ENCODE measurements at regions not wholly inside any gene's neighbourhood (a gene's known extent, or its start where the extent isn't known, plus 50 kb on each side); places are given as distances from the start of the nearest gene placed in this dataset.

DNA sequence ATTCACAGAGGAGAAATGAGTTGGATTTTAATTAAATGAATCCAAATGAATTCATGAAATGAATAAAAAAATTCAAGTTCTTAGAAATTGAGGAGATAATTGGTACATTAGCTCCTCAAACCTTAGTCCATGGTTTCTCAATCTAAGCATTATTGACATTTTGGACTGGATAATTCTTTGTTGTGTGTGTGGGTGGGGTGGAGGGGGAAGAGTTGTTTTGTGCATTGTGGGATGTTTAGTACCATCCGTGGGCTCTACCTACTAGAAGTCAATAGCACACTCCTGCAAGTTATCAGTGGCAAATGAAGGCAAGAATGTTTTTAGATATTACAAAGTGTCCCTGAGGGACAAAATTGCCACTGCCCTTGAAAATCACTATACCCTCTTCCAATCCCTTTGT lies 431.9 kb downstream of the PLPP3 start:
- Mint-ChIP-seq H3K9me3 (peaks cover 0 to 3% (median 0%) of the 10 kb centered on the region in 7 donors), H3K27me3 (ENCODE audit: low read depth in 3 of 3) (peaks cover 0 to 3% (median 0%) of the 10 kb centered on the region in 3 donors), H3K36me3 (no peaks in the 10 kb centered on the region), H3K4me3 (no peak overlapping the region), H3K4me1 (no peaks in the 10 kb centered on the region), H3K27ac (no peak overlapping the region)
- Histone ChIP-seq H3K79me2 (ENCODE audit: insufficient read depth, low read length) (no peaks in the 10 kb centered on the region), H3K4me2 (replicated peaks; ENCODE audit: extremely low read depth, low read length, poor library complexity, severe bottlenecking) (no peak overlapping the region), H3K27me3 (ENCODE audit: control insufficient read depth in 2 of 2, insufficient read depth in 2 of 2, low read length in 2 of 2) (no peaks in the 10 kb centered on the region), H3K9ac (ENCODE audit: insufficient read depth, low read length, poor library complexity, severe bottlenecking) (no peak overlapping the region), H3K27ac (ENCODE audit: low read depth in 1 of 2, low read length in 2 of 2) (no peak overlapping the region), H2AFZ (ENCODE audit: insufficient read depth, low read depth, low read length, poor library complexity, severe bottlenecking) (no peak overlapping the region), H3K9me3 (replicated peaks in 1 of 2; ENCODE audit: control insufficient read depth in 1 of 2, insufficient read depth in 1 of 2, low read length in 2 of 2) (no peaks in the 10 kb centered on the region), H3K36me3 (replicated peaks in 1 of 2; ENCODE audit: control insufficient read depth in 1 of 2, insufficient read depth in 2 of 2, low read length in 2 of 2) (no peaks in the 10 kb centered on the region), H4K20me1 (ENCODE audit: insufficient read depth, low read length) (no peaks in the 10 kb centered on the region), H3K4me1 (ENCODE audit: control insufficient read depth in 1 of 2, insufficient read depth in 2 of 2, low read length in 2 of 2) (no peaks in the 10 kb centered on the region), H3K4me3 (replicated peaks in 1 of 3; ENCODE audit: low read depth in 2 of 3, low read length in 3 of 3) (no peak overlapping the region)
- no peak for DNase-seq
- intact Hi-C loops (cut with micrococcal nuclease) = no loop called here
- TF ChIP-seq, protein P1, sequence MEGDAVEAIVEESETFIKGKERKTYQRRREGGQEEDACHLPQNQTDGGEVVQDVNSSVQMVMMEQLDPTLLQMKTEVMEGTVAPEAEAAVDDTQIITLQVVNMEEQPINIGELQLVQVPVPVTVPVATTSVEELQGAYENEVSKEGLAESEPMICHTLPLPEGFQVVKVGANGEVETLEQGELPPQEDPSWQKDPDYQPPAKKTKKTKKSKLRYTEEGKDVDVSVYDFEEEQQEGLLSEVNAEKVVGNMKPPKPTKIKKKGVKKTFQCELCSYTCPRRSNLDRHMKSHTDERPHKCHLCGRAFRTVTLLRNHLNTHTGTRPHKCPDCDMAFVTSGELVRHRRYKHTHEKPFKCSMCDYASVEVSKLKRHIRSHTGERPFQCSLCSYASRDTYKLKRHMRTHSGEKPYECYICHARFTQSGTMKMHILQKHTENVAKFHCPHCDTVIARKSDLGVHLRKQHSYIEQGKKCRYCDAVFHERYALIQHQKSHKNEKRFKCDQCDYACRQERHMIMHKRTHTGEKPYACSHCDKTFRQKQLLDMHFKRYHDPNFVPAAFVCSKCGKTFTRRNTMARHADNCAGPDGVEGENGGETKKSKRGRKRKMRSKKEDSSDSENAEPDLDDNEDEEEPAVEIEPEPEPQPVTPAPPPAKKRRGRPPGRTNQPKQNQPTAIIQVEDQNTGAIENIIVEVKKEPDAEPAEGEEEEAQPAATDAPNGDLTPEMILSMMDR (IDR thresholded peaks at IDR 0.05) = no peak
- WGBS (ENCODE audit: insufficient coverage) = no CpG with 5 or more reads among the region's 1 CpG

DNA sequence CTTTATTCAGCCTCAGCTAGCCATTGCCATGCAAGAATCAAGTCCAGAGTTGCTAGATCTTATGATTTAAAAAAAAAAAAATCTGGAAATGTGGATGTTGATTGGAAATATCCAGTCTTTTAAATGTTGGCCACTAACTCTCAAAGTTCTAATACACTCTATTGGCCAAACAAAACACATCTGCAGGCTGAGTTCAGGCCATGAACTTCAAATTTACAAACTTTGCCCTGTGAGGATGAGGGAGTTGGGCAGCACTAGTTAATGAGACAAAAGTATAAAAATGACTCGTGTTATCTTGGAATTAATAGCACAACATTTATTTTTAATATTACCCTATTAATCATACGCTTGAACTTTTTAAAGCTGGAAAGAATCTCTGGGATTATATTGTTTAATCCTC lies 432.3 kb downstream of the PLPP3 start:
- Histone ChIP-seq H3K9me3 (replicated peaks in 1 of 2; ENCODE audit: control insufficient read depth in 1 of 2, insufficient read depth in 1 of 2, low read length in 2 of 2) (no peaks in the 10 kb centered on the region), H3K4me3 (replicated peaks in 1 of 3; ENCODE audit: low read depth in 2 of 3, low read length in 3 of 3) (no peak overlapping the region), H3K27ac (ENCODE audit: low read depth in 1 of 2, low read length in 2 of 2) (no peak overlapping the region), H3K9ac (ENCODE audit: insufficient read depth, low read length, poor library complexity, severe bottlenecking) (no peak overlapping the region), H3K4me1 (ENCODE audit: control insufficient read depth in 1 of 2, insufficient read depth in 2 of 2, low read length in 2 of 2) (no peaks in the 10 kb centered on the region), H2AFZ (ENCODE audit: insufficient read depth, low read depth, low read length, poor library complexity, severe bottlenecking) (no peak overlapping the region), H4K20me1 (ENCODE audit: insufficient read depth, low read length) (no peaks in the 10 kb centered on the region), H3K27me3 (ENCODE audit: control insufficient read depth in 2 of 2, insufficient read depth in 2 of 2, low read length in 2 of 2) (no peaks in the 10 kb centered on the region), H3K79me2 (ENCODE audit: insufficient read depth, low read length) (no peaks in the 10 kb centered on the region), H3K36me3 (replicated peaks in 1 of 2; ENCODE audit: control insufficient read depth in 1 of 2, insufficient read depth in 2 of 2, low read length in 2 of 2) (no peaks in the 10 kb centered on the region), H3K4me2 (replicated peaks; ENCODE audit: extremely low read depth, low read length, poor library complexity, severe bottlenecking) (no peak overlapping the region)
- Mint-ChIP-seq H3K4me3 (no peak overlapping the region), H3K4me1 (no peaks in the 10 kb centered on the region), H3K27ac (no peak overlapping the region), H3K36me3 (no peaks in the 10 kb centered on the region), H3K9me3 (peaks cover 0 to 3% (median 0%) of the 10 kb centered on the region in 7 donors), H3K27me3 (ENCODE audit: low read depth in 3 of 3) (peaks cover 0 to 3% (median 0%) of the 10 kb centered on the region in 3 donors)
- no peak for DNase-seq
- intact Hi-C loops (cut with micrococcal nuclease) = no loop called here
- TF ChIP-seq, protein P1 (IDR thresholded peaks at IDR 0.05) = no peak
- no CpG with 5 or more reads among the region's 2 CpGs for WGBS (ENCODE audit: insufficient coverage)

Measured in CD14-positive monocyte (primary cell).